Stimulated activated naive B cell treated with anti-CD40 and anti-IgM and Interleukin-4, amounts not matched to agents 10 μg/mL and 1 μg/mL and 100 μg/mL, for 72 hours (primary cell): ENCODE measurements at regions not wholly inside any gene's neighbourhood (a gene's known extent, or its start where the extent isn't known, plus 50 kb on each side); places are given as distances from the start of the nearest gene placed in this dataset.
A peak's percentile ranks its signal among the peaks of the same experiment; 100 is the strongest.

Source experiments
- ATAC-seq, 2 donors: fragments of 150-1000 bp; cut with Tn5 transposase; replicated peaks; 2 replicates each; pipeline ENCODE4 v1.10.0; 2021; ENCODE audit warnings: moderate library complexity in 1 of 2
- DNase-seq: peaks from one replicate; pipeline ENCODE4 v3.0.0; 2021
- H3K27ac Mint-ChIP-seq: one replicate; pipeline ENCODE4 v1.8.0; 2022; ENCODE audit warnings: mild to moderate bottlenecking, mixed read lengths
- H3K27me3 Mint-ChIP-seq, 2 donors: one replicate each; pipeline ENCODE4 v1.8.0; 2022; ENCODE audit warnings: mixed read lengths in 2 of 2
- H3K36me3 Mint-ChIP-seq, 2 donors: one replicate each; pipeline ENCODE4 v1.8.0; 2022; ENCODE audit warnings: mixed read lengths in 2 of 2, mild to moderate bottlenecking in 1 of 2
- H3K4me1 Mint-ChIP-seq, 2 donors: one replicate each; pipeline ENCODE4 v1.8.0; 2022; ENCODE audit warnings: mixed read lengths in 2 of 2, mild to moderate bottlenecking in 1 of 2
- H3K4me3 Mint-ChIP-seq, 2 donors: one replicate each; pipeline ENCODE4 v1.8.0; 2022; ENCODE audit warnings: mild to moderate bottlenecking in 2 of 2, mixed read lengths in 2 of 2, moderate library complexity in 1 of 2
- H3K9me3 Mint-ChIP-seq, 2 donors: one replicate each; pipeline ENCODE4 v1.8.0; 2022; ENCODE audit warnings: mixed read lengths in 2 of 2, mild to moderate bottlenecking in 1 of 2

- ATAC-seq (no peak), DNase-seq (no peak)
- Mint-ChIP-seq H3K9me3 (no peaks in the 10 kb centered on the region), H3K36me3 (peaks cover 0 to 3% of the 10 kb centered on the region in 2 donors), H3K27ac (no peak overlapping the region), H3K4me1 (peaks cover 3 to 17% of the 10 kb centered on the region in 2 donors), H3K4me3 (no peak overlapping the region), H3K27me3 (peaks cover 6 to 13% of the 10 kb centered on the region in 2 donors)
These were observed 92.4 kb upstream of the TGM3 start for GRCh38 chr20:2203436-2203835.

- Mint-ChIP-seq H3K9me3 (no peaks in the 10 kb centered on the region), H3K4me1 (peaks cover 3 to 21% of the 10 kb centered on the region in 2 donors), H3K36me3 (peaks cover 0 to 3% of the 10 kb centered on the region in 2 donors), H3K27ac (no peak overlapping the region), H3K4me3 (no peak overlapping the region), H3K27me3 (peaks cover 6 to 13% of the 10 kb centered on the region in 2 donors)
- DNase-seq (no peak), ATAC-seq (no peak)
These were observed 91.8 kb upstream of the TGM3 start for GRCh38 chr20:2204021-2204420.

GRCh38 chr20:2206957-2207769, 88.6 kb upstream of the TGM3 start:
- Mint-ChIP-seq H3K27me3 (peaks cover 5 to 11% of the 10 kb centered on the region in 2 donors), H3K36me3 (peaks cover 0 to 3% of the 10 kb centered on the region in 2 donors), H3K9me3 (no peaks in the 10 kb centered on the region), H3K27ac (peak overlapping the region; percentile 97), H3K4me3 (peak overlapping the region; percentile 91 to 97), H3K4me1 (peaks cover 6 to 21% of the 10 kb centered on the region in 2 donors)
- DNase-seq: peak; percentile 83
- peak; percentile 82 to 84 for ATAC-seq

GRCh38 chr20:2207770-2208097, 88.1 kb upstream of the TGM3 start:
- Mint-ChIP-seq H3K36me3 (peaks cover 0 to 3% of the 10 kb centered on the region in 2 donors), H3K4me1 (peaks cover 6 to 21% of the 10 kb centered on the region in 2 donors), H3K27ac (peak overlapping the region; percentile 97), H3K9me3 (no peaks in the 10 kb centered on the region), H3K27me3 (peaks cover 6 to 15% of the 10 kb centered on the region in 2 donors), H3K4me3 (peak overlapping the region; percentile 91 to 97)
- ATAC-seq (no peak), DNase-seq (no peak)

DNA sequence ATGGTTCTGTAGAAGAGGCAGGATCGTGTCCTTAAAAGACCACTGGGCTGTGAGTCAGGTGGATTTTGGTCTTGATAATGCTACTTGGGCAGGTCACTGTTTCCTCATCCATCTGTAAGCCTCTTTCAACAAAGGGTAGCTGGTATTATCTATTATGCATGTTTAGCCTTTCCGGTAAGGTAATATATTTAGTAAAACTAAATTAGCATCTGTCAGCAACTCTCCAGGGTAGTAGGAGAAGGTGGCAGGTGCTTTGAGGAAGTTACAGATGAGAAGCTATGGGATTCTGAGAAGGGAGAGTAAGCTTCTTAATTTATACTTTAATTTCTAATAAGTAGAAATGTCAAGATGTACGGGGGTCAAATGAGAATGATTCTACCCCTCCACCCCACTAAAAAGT, 86.9 kb upstream of the TGM3 start:
- peaks cover 0 to 3% of the 10 kb centered on the region in 2 donors for H3K36me3 Mint-ChIP-seq
- H3K27ac Mint-ChIP-seq: no peak overlapping the region
- no peak overlapping the region for H3K4me3 Mint-ChIP-seq
- DNase-seq (no peak), ATAC-seq (no peak)
- H3K27me3 Mint-ChIP-seq: peaks cover 6 to 15% of the 10 kb centered on the region in 2 donors
- peaks cover 9 to 28% of the 10 kb centered on the region in 2 donors for H3K4me1 Mint-ChIP-seq
- no peaks in the 10 kb centered on the region for H3K9me3 Mint-ChIP-seq

GRCh38 chr20:2210646-2211552, 84.9 kb upstream of the TGM3 start:
- Mint-ChIP-seq H3K4me1 (peaks cover 14 to 32% of the 10 kb centered on the region in 2 donors), H3K27ac (no peak overlapping the region), H3K9me3 (no peaks in the 10 kb centered on the region), H3K4me3 (peak overlapping the region in 1 of 2 donors; percentile 21), H3K36me3 (peaks cover 0 to 3% of the 10 kb centered on the region in 2 donors), H3K27me3 (peaks cover 6 to 15% of the 10 kb centered on the region in 2 donors)
- DNase-seq (no peak), ATAC-seq (peak in 1 of 2 donors; percentile 20)

- Mint-ChIP-seq H3K27ac (peak overlapping the region; percentile 37), H3K4me1 (peaks cover 17 to 35% of the 10 kb centered on the region in 2 donors), H3K9me3 (no peaks in the 10 kb centered on the region), H3K4me3 (no peak overlapping the region), H3K27me3 (peaks cover 6 to 15% of the 10 kb centered on the region in 2 donors), H3K36me3 (no peaks in the 10 kb centered on the region)
- ATAC-seq: no peak
- DNase-seq: no peak
These were observed 83.3 kb upstream of the TGM3 start for GRCh38 chr20:2212456-2213015.

GRCh38 chr20:2213401-2213800, 82.4 kb upstream of the TGM3 start:
- no peaks in the 10 kb centered on the region for H3K36me3 Mint-ChIP-seq
- peaks cover 26 to 37% of the 10 kb centered on the region in 2 donors for H3K4me1 Mint-ChIP-seq

DNA sequence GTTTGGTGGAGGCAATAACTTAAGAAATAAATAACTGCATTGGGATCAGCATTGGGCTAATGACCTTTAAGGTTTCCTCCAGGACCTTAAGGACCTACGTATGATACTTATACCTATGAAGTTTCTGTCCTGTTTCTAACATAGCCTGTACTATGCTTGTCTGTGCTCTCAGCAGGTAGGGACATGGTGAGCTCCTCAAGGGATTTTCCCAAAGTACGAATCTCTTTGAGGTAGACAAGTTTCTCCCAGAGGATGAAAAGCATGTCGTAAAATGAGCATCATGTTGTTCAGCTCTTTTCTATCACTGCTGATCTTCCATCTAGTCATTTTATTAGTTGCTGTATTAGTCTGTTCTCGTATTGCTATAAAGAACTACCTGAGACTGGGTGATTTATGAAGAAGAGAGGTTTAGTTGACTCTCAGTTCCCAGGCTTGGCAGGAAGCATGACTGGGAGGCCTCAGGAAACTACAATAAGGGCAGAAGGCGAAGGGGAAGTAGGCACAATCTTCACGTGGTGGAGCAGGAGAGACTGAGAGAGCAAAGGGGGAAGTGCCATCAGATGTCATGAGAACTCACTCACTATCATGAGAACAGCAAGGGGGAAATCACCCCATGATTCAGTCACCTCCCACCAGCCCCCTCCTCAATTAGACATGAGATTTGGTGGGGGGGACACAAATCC, 77.8 kb upstream of the TGM3 start:
- Mint-ChIP-seq H3K27ac (peak overlapping the region; percentile 81), H3K4me1 (peaks cover 29 to 42% of the 10 kb centered on the region in 2 donors), H3K27me3 (no peaks in the 10 kb centered on the region), H3K36me3 (peaks cover 3 to 7% of the 10 kb centered on the region in 2 donors), H3K4me3 (peak overlapping the region; percentile 1 to 29), H3K9me3 (peaks cover 7% of the 10 kb centered on the region in 2 donors)
- ATAC-seq (peak; percentile 97), DNase-seq (peak; percentile 70)

More at GRCh38 chr20:2213401-2213800, 82.4 kb upstream of the TGM3 start:
- Mint-ChIP-seq H3K27ac (no peak overlapping the region), H3K27me3 (peaks cover 6 to 15% of the 10 kb centered on the region in 2 donors), H3K9me3 (no peaks in the 10 kb centered on the region), H3K4me3 (no peak overlapping the region)
- DNase-seq: no peak
- ATAC-seq: no peak

DNA sequence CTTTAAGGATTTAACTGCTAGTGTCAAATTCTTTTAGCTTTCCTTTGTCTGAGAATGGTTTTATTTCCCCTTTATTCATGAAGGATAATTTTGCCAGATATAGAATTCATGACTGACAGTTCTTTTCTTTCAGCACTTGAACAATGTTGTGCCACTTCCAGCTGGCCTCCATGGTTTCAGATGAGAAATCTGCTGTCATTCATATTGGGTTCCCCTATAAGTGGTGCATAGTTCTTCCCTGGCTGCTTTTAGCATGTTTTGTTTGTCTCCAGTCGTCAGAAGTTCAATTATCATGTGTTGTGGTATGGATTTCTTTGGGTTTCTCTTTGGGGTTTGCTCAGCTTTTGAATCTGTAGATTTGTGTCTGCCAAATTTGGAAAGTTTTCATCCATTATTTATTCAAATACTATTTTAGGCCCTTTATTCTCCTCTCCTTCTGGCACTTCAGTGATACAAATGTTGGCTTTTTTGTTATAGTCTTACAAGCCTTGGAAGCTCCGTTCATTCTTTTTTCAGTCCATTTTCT, 76.3 kb upstream of the TGM3 start:
- Mint-ChIP-seq H3K9me3 (peaks cover 7% of the 10 kb centered on the region in 2 donors), H3K4me1 (peaks cover 28 to 37% of the 10 kb centered on the region in 2 donors), H3K4me3 (no peak overlapping the region), H3K27me3 (peaks cover 4 to 6% of the 10 kb centered on the region in 2 donors), H3K36me3 (peaks cover 3 to 7% of the 10 kb centered on the region in 2 donors), H3K27ac (no peak overlapping the region)
- no peak for ATAC-seq
- no peak for DNase-seq

DNA sequence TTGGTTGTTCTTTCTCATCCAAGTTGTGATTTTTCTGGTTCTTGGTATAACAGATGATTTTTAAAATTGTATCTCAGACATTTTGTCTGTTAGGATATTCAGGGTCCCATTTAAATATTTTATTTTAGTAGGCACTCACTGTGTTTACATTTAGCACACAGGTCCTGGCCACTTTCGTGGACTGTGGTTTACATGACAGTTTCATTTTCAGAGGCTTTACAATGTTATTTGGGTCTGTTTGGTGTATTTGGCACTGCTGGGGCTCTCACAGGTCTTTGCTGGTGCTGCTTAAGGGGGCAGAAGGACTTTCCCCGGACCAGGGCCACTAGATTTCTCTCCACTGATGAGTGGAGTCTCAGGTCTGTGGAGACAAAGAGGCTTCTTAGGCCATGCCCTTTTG, 75.5 kb upstream of the TGM3 start:
- peaks cover 5 to 6% of the 10 kb centered on the region in 2 donors for H3K27me3 Mint-ChIP-seq
- H3K4me3 Mint-ChIP-seq: no peak overlapping the region
- peaks cover 3 to 7% of the 10 kb centered on the region in 2 donors for H3K36me3 Mint-ChIP-seq
- H3K4me1 Mint-ChIP-seq: peaks cover 26 to 37% of the 10 kb centered on the region in 2 donors
- H3K27ac Mint-ChIP-seq: no peak overlapping the region
- ATAC-seq (no peak), DNase-seq (no peak)
- H3K9me3 Mint-ChIP-seq: peaks cover 7% of the 10 kb centered on the region in 2 donors

DNA sequence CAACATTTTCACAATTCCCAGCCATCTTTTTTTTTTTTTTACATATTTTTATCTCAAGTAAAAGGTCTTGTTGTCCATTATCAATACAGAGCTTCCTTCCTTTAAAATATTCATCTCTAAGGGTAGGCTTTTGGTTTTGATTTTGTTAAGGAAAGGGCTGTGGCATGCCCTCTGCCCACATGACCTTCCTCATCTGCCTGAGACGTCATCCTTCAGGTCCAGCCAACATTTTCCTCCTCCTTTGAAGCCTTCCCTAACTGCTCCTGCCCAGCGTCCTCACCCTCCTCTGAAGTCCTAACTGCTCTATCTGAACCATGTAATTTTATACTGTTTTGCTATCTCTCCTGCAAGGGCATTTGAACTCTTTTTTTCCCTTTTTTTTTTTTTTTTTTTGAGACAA, 73.9 kb upstream of the TGM3 start:
- peaks cover 7% of the 10 kb centered on the region in 2 donors for H3K9me3 Mint-ChIP-seq
- no peak for ATAC-seq
- peak overlapping the region; percentile 65 for H3K27ac Mint-ChIP-seq
- no peak overlapping the region for H3K4me3 Mint-ChIP-seq
- H3K4me1 Mint-ChIP-seq: peaks cover 22 to 27% of the 10 kb centered on the region in 2 donors
- peaks cover 5 to 6% of the 10 kb centered on the region in 2 donors for H3K27me3 Mint-ChIP-seq
- no peak for DNase-seq
- peaks cover 3 to 7% of the 10 kb centered on the region in 2 donors for H3K36me3 Mint-ChIP-seq

DNA sequence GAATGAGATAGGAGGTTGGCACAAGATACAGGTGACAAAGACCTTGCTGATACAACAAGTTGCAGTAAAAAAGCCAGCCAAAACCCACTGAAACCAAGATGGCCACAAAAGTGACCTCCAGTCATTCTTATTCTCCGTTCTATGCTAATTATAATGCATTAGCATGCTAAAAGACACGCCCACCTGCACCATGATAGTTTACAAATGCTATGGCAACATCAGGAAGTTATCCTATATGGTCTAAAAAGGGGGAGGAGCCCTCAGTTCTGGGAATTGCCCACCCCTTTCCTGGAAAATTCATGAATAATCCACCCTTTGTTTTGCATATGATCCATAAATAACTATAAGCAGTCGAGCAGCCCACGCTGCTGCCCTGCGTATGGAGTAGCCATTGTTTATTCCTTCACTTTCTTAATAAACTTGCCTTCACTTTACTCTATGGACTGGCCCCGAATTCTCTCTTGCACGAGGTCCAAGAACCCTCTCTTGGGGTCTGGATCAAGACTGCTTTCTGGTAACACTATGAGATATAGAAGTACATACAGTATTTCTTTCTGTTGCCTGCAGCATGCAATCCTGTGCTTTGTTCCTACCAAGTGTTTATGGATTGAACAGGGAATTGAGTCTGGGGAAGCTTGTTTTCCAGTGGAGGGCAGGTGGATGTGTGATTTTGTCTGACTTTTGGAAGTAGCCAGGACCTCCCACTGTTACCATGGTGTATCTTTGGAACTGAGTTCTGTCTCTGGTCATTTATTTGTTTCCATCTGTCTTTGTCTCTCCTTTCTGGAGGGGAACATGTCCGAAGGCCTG, 72.0 kb upstream of the TGM3 start:
- ATAC-seq: no peak
- H3K27ac Mint-ChIP-seq: no peak overlapping the region
- peaks cover 7 to 8% of the 10 kb centered on the region in 2 donors for H3K4me1 Mint-ChIP-seq
- DNase-seq: no peak
- peaks cover 3 to 7% of the 10 kb centered on the region in 2 donors for H3K36me3 Mint-ChIP-seq
- peaks cover 5 to 13% of the 10 kb centered on the region in 2 donors for H3K27me3 Mint-ChIP-seq
- H3K4me3 Mint-ChIP-seq: no peak overlapping the region
- H3K9me3 Mint-ChIP-seq: peaks cover 7% of the 10 kb centered on the region in 2 donors
